GM20000 (cell line): ENCODE measurements at regions not wholly inside any gene's neighbourhood (a gene's known extent, or its start where the extent isn't known, plus 50 kb on each side); places are given as distances from the start of the nearest gene placed in this dataset.
"Not testable (repeated sequence)": the region's sequence is repeated elsewhere in the genome, so short reads cannot be mapped to it uniquely, and the experiment has no call there.

Experiments used
- DNase-seq: peaks from one replicate; pipeline ENCODE4 v3.0.0; 2012; ENCODE audit warnings: low spot score
- TF ChIP-seq, protein P1 (sequence below): IDR thresholded peaks from 2 replicates; pipeline ENCODE4 v1.5.1; 2012; ENCODE audit warnings: mild to moderate bottlenecking, control low read depth; ENCODE audit errors: extremely low read depth, missing control alignments

DNA sequence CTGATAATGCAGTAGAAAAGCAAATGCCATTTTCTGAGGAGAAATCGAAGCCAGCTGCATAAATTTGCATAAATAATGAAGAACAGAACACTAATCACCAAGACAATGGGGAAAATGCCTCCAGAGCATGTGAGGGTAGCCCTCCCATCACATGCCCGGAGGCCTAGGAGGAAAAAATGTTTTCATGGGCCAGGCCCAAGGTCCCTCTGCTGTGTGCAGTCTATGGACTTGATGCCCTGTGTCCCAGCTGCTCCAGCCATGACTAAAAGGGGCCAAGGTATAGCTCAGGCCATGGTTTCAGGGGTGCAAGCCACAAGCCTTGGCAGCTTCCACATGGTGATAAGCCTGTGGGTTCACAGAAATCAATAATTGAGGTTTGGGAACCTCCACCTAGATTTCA, 164.1 kb downstream of the HAO1 start:
- TF ChIP-seq, protein P1, sequence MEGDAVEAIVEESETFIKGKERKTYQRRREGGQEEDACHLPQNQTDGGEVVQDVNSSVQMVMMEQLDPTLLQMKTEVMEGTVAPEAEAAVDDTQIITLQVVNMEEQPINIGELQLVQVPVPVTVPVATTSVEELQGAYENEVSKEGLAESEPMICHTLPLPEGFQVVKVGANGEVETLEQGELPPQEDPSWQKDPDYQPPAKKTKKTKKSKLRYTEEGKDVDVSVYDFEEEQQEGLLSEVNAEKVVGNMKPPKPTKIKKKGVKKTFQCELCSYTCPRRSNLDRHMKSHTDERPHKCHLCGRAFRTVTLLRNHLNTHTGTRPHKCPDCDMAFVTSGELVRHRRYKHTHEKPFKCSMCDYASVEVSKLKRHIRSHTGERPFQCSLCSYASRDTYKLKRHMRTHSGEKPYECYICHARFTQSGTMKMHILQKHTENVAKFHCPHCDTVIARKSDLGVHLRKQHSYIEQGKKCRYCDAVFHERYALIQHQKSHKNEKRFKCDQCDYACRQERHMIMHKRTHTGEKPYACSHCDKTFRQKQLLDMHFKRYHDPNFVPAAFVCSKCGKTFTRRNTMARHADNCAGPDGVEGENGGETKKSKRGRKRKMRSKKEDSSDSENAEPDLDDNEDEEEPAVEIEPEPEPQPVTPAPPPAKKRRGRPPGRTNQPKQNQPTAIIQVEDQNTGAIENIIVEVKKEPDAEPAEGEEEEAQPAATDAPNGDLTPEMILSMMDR: no peak
- no peak for DNase-seq

- no peak for DNase-seq
- TF ChIP-seq, protein P1: no peak
These were observed 150.1 kb downstream of the HAO1 start for GRCh38 chr20:7790189-7790588.

- no peak for DNase-seq
- TF ChIP-seq, protein P1: no peak
These were observed 147.9 kb downstream of the HAO1 start for GRCh38 chr20:7792150-7792869.

- TF ChIP-seq, protein P1: no peak
- no peak for DNase-seq
These were observed 142.1 kb downstream of the HAO1 start for GRCh38 chr20:7798176-7798575.

DNA sequence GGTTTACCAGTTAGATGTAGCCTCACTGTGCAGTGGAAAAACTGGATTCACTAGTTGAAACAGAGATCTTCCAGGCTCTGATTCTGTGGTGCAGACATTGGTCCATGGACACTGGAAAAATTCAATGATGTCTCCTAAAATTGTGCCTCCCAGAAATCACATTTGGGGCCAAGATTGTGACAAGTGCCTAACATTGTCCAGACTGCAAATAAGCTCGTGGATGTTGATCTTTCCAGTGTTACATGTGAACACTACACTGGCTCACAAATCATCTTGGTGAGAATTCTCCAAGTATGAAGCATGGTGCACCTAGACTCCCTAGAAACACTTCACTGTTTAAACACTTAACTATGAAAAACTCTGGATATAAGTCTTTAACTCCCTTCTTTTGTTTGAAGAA, 140.4 kb downstream of the HAO1 start:
- TF ChIP-seq, protein P1: no peak
- DNase-seq: no peak

GRCh38 chr20:7803411-7804151, 136.7 kb downstream of the HAO1 start:
- not testable (repeated sequence) for DNase-seq

DNA sequence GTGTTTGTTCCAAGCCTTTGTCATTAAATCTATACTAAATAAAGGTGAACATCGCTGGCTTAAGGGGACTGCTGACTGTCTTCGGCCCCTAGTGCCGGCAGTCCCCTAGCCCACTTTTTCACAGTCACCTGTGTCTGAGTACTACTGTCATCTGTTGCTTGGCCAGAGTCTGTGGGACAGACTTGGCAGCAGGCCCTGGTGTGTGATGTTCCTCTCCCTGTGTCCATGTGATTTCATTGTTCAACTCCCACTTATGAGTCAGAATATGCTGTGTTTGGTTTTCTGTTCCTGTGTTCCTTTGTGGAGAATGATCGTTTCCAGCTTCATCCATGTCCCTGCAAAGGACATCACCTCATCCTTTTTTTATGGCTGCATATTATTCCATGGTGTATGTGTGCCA, 133.4 kb downstream of the HAO1 start:
- TF ChIP-seq, protein P1: no peak
- DNase-seq: no peak
